Activated B cell treated with CpG ODN at 0.5 μM for 24 hours (primary cell): ENCODE measurements at regions not wholly inside any gene's neighbourhood (a gene's known extent, or its start where the extent isn't known, plus 50 kb on each side); places are given as distances from the start of the nearest gene placed in this dataset.
"Not testable (repeated sequence)": the region's sequence is repeated elsewhere in the genome, so short reads cannot be mapped to it uniquely, and the experiment has no call there.

ENCODE experiments used
- ATAC-seq: fragments of 200-7000 bp; cut with Tn5 transposase; one replicate; pipeline ENCODE4 v1.10.0; 2021; ENCODE audit warnings: low read depth, mild to moderate bottlenecking, moderate library complexity
- CTCF ChIA-PET: fragments of 350-600 bp; sonication (Branson Sonifier 250); formaldehyde crosslinking; loops from one replicate; lab custom pipeline; 2021; ENCODE audit warnings: antibody characterized with exemption; lab: Charles Lee
- POLR2A ChIA-PET: fragments of 350-600 bp; sonication (Branson Sonifier 250); formaldehyde crosslinking; loops from one replicate; lab custom pipeline; 2021; ENCODE audit warnings: antibody characterized with exemption; lab: Charles Lee
- DNase-seq: peaks from one replicate; pipeline ENCODE4 v3.0.0; 2022
- H3K27ac Mint-ChIP-seq: one replicate; pipeline ENCODE4 v1.8.0; 2020; ENCODE audit warnings: mixed read lengths
- H3K27me3 Mint-ChIP-seq: one replicate; pipeline ENCODE4 v1.8.0; 2021; ENCODE audit warnings: mixed read lengths
- H3K36me3 Mint-ChIP-seq: one replicate; pipeline ENCODE4 v1.8.0; 2021; ENCODE audit warnings: low read depth, mixed read lengths
- H3K4me1 Mint-ChIP-seq: one replicate; pipeline ENCODE4 v1.8.0; 2021; ENCODE audit warnings: mixed read lengths
- H3K4me3 Mint-ChIP-seq: one replicate; pipeline ENCODE4 v1.8.0; 2020; ENCODE audit warnings: mild to moderate bottlenecking, mixed read lengths
- H3K9me3 Mint-ChIP-seq: one replicate; pipeline ENCODE4 v1.8.0; 2020; ENCODE audit warnings: mixed read lengths
- intact Hi-C: fragments of 100-400 bp; cut with micrococcal nuclease; formaldehyde crosslinking; loops from one replicate; pipeline ENCODE4 v1.15.1; 2024
- TF ChIP-seq, protein P1 (sequence below): fragments of 200-600 bp; IDR thresholded peaks from one replicate; pipeline ENCODE4 v1.8.0; 2022; ENCODE audit warnings: antibody characterized with exemption, mild to moderate bottlenecking

DNA sequence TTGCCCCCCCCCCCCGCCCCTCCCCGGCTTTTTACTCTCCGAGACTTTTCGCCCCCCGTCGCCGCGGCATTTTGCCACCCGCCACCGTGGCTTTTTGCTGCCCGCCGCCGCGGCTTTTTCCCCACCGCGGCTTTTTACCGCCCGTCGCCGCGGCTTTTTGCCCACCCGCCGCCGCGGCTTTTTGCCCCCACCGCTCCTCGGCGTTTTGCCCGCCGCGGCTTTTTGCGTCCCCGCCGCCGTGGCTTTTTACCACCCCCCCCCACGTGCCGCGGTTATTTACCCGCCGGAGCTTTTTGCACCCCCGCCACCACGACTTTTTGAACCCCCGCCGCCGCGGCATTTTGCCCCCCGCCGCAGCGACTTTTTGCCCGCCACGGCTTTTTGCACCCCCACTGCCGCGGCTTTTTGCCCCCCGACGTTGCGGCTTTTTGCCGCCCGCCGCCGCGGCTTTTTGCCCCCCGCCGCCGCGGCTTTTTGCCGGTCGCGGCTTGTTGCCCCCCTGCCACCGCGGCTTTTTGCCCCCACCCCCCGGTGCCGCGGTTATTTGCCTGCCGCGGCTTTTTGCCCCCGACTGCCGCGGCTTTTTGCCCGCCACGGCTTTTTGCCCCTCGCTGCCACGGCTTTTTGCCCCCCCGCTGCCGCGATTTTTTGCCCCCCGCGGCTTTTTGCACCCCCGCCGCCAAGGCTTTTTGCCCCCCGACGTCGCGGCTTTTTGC lies 461.1 kb downstream of the ZNF33B start:
- H3K36me3 Mint-ChIP-seq = no peaks in the 10 kb centered on the region
- H3K27me3 Mint-ChIP-seq = peaks cover 44% of the 10 kb centered on the region
- TF ChIP-seq, protein P1, sequence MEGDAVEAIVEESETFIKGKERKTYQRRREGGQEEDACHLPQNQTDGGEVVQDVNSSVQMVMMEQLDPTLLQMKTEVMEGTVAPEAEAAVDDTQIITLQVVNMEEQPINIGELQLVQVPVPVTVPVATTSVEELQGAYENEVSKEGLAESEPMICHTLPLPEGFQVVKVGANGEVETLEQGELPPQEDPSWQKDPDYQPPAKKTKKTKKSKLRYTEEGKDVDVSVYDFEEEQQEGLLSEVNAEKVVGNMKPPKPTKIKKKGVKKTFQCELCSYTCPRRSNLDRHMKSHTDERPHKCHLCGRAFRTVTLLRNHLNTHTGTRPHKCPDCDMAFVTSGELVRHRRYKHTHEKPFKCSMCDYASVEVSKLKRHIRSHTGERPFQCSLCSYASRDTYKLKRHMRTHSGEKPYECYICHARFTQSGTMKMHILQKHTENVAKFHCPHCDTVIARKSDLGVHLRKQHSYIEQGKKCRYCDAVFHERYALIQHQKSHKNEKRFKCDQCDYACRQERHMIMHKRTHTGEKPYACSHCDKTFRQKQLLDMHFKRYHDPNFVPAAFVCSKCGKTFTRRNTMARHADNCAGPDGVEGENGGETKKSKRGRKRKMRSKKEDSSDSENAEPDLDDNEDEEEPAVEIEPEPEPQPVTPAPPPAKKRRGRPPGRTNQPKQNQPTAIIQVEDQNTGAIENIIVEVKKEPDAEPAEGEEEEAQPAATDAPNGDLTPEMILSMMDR = no peak
- ATAC-seq (no peak), DNase-seq (no peak)
- no peak overlapping the region for H3K27ac Mint-ChIP-seq
- intact Hi-C loops = no loop called here
- H3K4me1 Mint-ChIP-seq = peaks cover 4% of the 10 kb centered on the region
- CTCF ChIA-PET = no interaction called here
- H3K4me3 Mint-ChIP-seq = peak overlapping the region; percentile 58
- peaks cover 8% of the 10 kb centered on the region for H3K9me3 Mint-ChIP-seq
- POLR2A ChIA-PET = no interaction called here

DNA sequence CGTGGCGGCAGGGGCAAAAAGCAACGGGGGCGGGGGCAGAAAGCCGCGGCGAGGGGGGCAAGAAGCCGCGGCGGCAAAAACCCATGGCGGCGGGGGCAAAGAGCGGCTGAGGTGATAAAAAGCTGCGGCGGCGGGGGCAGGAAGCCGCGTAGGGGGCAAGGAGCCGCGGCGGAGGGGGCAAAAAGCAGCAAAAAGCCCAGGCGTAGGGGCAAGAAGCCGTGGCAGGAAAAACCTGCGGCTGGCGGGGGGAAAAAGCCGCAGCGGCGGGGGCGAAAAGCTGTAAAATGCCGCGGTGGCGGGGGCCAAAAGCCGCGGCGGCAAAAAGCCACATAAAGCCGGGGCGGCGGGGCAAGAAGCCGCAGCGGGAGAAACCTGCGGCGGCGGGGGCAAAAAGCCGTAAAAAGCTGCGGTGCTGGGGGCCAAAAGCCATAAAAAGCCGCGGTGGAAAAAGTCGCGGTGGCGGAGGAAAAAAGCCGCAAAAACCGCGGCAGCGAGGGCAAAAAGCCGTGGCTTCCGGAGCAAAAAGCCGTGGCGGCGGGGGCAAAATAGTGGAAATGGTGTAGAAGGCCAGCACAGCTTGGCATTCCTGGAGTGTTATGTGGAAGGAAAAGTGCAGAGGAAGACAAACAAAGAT lies 487.8 kb downstream of the ZNF33B start:
- TF ChIP-seq, protein P1 = no peak
- Mint-ChIP-seq H3K4me1 (no peaks in the 10 kb centered on the region), H3K9me3 (peaks cover 12% of the 10 kb centered on the region), H3K4me3 (no peak overlapping the region), H3K27me3 (no peaks in the 10 kb centered on the region), H3K36me3 (no peaks in the 10 kb centered on the region), H3K27ac (no peak overlapping the region)
- no peak for DNase-seq
- intact Hi-C loops = no loop called here
- no peak for ATAC-seq
- CTCF ChIA-PET = no interaction called here
- POLR2A ChIA-PET = no interaction called here

DNA sequence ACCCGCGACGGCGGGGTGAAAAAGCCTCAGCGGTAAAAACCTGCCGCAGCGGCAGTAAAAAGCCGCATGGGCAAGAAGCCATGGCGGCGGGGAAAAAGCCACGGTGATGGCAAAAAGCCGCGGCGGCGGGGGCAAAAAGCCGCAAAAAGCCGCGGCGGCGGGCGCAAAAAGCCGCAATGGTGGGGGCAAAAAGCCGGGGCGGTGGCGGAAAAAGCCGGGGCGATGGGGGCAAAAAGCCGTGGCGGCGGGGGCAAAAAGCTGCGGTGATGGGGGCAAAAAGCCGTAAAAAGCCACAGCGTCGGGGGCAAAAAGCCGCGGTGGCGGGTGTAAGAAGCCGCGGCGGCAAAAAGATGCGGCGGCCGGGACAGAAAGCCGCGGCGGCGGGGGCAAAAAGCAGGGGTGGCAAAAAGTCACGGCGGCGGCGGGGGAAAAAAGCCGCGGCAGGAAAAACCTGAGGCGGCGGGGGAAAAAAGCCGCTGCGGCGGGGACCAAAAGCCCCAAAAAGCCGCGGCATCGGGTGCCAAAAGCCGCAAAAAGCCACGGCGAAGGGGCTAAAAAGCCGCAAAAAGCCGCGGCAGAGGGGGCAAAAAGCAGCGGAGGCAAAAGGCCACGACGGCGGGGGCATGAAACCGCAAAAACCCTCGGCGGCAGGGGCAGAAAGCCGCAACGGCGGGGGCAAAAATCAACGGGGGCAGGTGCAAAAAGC lies 488.5 kb downstream of the ZNF33B start:
- ChIA-PET POLR2A (no interaction called here), CTCF (no interaction called here)
- H3K36me3 Mint-ChIP-seq = no peaks in the 10 kb centered on the region
- TF ChIP-seq, protein P1 = no peak
- H3K4me1 Mint-ChIP-seq = no peaks in the 10 kb centered on the region
- H3K4me3 Mint-ChIP-seq = no peak overlapping the region
- no peaks in the 10 kb centered on the region for H3K27me3 Mint-ChIP-seq
- no peak overlapping the region for H3K27ac Mint-ChIP-seq
- peaks cover 9% of the 10 kb centered on the region for H3K9me3 Mint-ChIP-seq
- DNase-seq = no peak
- intact Hi-C loops = no loop called here
- ATAC-seq = no peak

DNA sequence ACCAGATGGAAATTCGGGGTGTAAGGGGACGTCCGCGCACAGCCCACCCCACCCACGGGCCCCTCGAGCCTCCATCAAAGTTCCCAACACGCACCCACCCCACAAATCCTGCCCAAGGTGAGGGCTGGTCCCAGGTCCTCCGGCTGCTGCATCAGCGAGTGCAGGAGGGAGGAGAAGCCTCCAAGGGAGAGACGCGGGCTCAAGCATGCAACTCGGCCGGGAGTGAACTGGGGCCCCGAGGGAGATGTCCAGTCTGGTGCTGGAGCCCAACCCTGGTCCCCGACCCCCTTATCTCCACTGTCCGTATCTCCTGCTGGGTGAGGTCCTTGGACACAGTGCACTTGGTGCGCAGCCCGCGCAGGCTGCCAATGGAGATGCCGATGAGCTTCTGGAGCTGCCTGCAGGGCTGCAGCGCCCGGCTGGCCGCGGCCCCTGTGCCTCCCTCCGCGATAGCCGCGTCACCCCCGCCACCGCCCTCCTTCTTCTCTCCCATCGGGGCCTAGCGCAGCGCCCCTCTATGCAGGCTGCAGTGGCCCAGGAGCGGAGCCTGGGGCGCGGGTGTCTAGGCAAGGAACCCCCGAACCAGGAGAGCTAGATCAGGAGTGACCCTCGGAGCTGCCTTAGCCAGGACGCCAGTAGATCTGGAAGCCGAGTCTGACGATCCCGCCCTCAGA lies 489.2 kb downstream of the ZNF33B start:
- peaks cover 9% of the 10 kb centered on the region for H3K9me3 Mint-ChIP-seq
- H3K4me1 Mint-ChIP-seq = no peaks in the 10 kb centered on the region
- intact Hi-C loops = no loop called here
- ChIA-PET POLR2A (no interaction called here), CTCF (no interaction called here)
- ATAC-seq (no peak), DNase-seq (no peak)
- no peaks in the 10 kb centered on the region for H3K27me3 Mint-ChIP-seq
- no peak overlapping the region for H3K27ac Mint-ChIP-seq
- H3K36me3 Mint-ChIP-seq = no peaks in the 10 kb centered on the region
- TF ChIP-seq, protein P1 = no peak
- no peak overlapping the region for H3K4me3 Mint-ChIP-seq

DNA sequence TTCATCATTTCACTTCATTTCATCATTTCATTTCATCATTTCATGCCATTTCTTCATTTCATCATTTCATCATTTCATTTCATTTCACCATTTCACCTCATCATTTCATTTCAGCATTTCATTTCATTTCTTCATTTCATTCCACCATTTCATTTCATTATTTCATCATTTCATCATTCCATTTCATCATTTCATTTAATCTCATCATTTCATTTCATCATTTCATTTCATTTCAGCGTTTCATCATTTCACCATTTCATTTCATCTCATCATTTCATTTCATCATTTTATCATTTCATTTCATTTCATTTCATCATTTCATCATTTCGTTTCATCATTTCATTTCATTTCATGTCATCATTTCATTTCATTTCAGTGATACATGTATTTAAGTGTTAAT lies 492.2 kb downstream of the ZNF33B start:
- H3K4me1 Mint-ChIP-seq, H3K27me3 Mint-ChIP-seq, intact Hi-C loops, H3K27ac Mint-ChIP-seq, H3K4me3 Mint-ChIP-seq, CTCF ChIA-PET, DNase-seq, ATAC-seq, POLR2A ChIA-PET, H3K36me3 Mint-ChIP-seq: not testable (repeated sequence)
- peaks cover 19% of the 10 kb centered on the region for H3K9me3 Mint-ChIP-seq

DNA sequence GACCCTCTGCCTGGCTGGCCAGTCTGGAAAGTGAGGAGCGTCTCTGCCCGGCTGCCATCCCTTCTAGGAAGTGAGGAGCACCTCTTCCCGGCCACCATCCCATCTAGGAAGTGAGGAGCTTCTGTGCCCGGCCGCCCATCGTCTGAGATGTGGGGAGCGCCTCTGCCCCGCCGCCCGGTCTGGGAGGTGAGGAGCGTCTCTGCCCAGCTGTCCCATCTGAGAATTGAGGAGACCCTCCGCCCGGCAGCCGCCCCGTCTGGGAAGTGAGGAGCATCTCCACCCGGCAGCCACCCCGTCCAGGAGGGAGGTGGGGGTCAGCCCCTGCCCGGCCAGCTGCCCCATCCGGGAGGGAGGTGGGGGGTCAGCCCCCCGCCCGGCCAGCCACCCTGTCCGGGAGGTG lies 500.3 kb downstream of the ZNF33B start:
- ATAC-seq, CTCF ChIA-PET, intact Hi-C loops, H3K27me3 Mint-ChIP-seq, H3K4me1 Mint-ChIP-seq, H3K27ac Mint-ChIP-seq, H3K4me3 Mint-ChIP-seq, DNase-seq, POLR2A ChIA-PET, H3K36me3 Mint-ChIP-seq: not testable (repeated sequence)
- H3K9me3 Mint-ChIP-seq = peaks cover 19% of the 10 kb centered on the region
